SK-N-MC (cell line): ENCODE measurements at regions not wholly inside any gene's neighbourhood (a gene's known extent, or its start where the extent isn't known, plus 50 kb on each side); places are given as distances from the start of the nearest gene placed in this dataset.

ENCODE experiments used
- EZH2 ChIP-seq: fragments of 200-600 bp; sonication (generic); IDR thresholded peaks from one replicate; pipeline ENCODE4 v1.6.1; 2017; ENCODE audit warnings: antibody characterized with exemption
- FOXP2 ChIP-seq: optimal IDR thresholded peaks from 2 replicates; pipeline ENCODE3; 2011; ENCODE audit warnings: mild to moderate bottlenecking, moderate library complexity; ENCODE audit not compliant: insufficient read depth; ENCODE audit errors: extremely low read length, control extremely low read depth
- POLR2AphosphoS5 ChIP-seq: IDR thresholded peaks from 2 replicates; pipeline ENCODE4 v1.6.1; 2012; ENCODE audit warnings: mild to moderate bottlenecking, low read depth, low read length, borderline replicate concordance

DNA sequence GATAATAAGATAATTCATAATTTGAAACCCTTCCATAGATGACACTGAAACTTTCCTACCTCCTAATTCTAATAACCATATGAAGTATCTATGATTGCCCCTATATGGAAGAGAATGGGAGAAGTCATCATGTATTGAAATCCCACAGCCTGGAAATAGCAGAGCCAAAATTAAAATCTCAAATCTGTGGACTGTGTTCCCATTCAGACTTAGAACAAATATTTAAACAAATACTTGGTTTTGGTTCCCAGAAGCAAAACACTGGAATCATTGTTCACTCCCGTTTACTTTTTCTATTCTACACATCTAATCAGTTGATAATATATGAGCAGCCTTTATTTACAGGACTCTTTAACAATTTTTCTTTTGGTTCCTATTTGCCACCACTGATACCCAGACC is 92.6 kb upstream of the PTPRD start:
- no peak for TF ChIP-seq EZH2
- TF ChIP-seq POLR2AphosphoS5: no peak
- no peak for TF ChIP-seq FOXP2
